SK-N-SH treated with all-trans-retinoic acid at 6 μM for 48 hours (cell line): ENCODE measurements at regions not wholly inside any gene's neighbourhood (a gene's known extent, or its start where the extent isn't known, plus 50 kb on each side); places are given as distances from the start of the nearest gene placed in this dataset.

Experiments
- ATAC-seq: fragments of 200-7000 bp; cut with Tn5 transposase; 3 replicates; pipeline ENCODE4 v1.9.1; 2020; ENCODE audit warnings: mild to moderate bottlenecking, moderate library complexity
- ARNTL ChIP-seq: fragments of 450-650 bp; formaldehyde crosslinking; IDR thresholded peaks from 2 replicates; pipeline ENCODE4 v1.5.0; 2020; ENCODE audit warnings: low read depth, mild to moderate bottlenecking, moderate library complexity, borderline replicate concordance
- BACH2 ChIP-seq: fragments of 250-450 bp; sonication (Bioruptor Pico); IDR thresholded peaks from 2 replicates; pipeline ENCODE4 v1.9.0; 2021; ENCODE audit warnings: mild to moderate bottlenecking, borderline replicate concordance
- CREB5 ChIP-seq: fragments of 250-450 bp; sonication (Bioruptor Pico); IDR thresholded peaks from 2 replicates; pipeline ENCODE4 v1.5.1; 2020; ENCODE audit warnings: low read depth, mild to moderate bottlenecking, moderate library complexity
- CSDC2 ChIP-seq: fragments of 250-450 bp; sonication (Bioruptor Pico); IDR thresholded peaks from 2 replicates; pipeline ENCODE4 v1.5.0; 2020; ENCODE audit warnings: mild to moderate bottlenecking, moderate library complexity
- GLIS3 ChIP-seq: fragments of 250-450 bp; sonication (Bioruptor Pico); IDR thresholded peaks from 2 replicates; pipeline ENCODE4 v1.5.0; 2020; ENCODE audit warnings: mild to moderate bottlenecking, moderate library complexity
- ISL1 ChIP-seq: fragments of 250-450 bp; sonication (Bioruptor Pico); IDR thresholded peaks from 2 replicates; pipeline ENCODE4 v2.1.2; 2022; ENCODE audit warnings: mild to moderate bottlenecking, moderate library complexity
- OSR1 ChIP-seq: fragments of 250-450 bp; sonication (Bioruptor Pico); IDR thresholded peaks from 2 replicates; pipeline ENCODE4 v1.8.0; 2022; ENCODE audit warnings: moderate library complexity, mild to moderate bottlenecking, inconsistent platforms
- PPARA ChIP-seq: fragments of 250-450 bp; sonication (Bioruptor Pico); IDR thresholded peaks from 2 replicates; pipeline ENCODE4 v1.5.0; 2020; ENCODE audit warnings: mild to moderate bottlenecking, borderline replicate concordance
- RARB ChIP-seq: fragments of 250-450 bp; sonication (Bioruptor Pico); IDR thresholded peaks from 2 replicates; pipeline ENCODE4 v1.8.0; 2021; ENCODE audit warnings: mild to moderate bottlenecking, moderate library complexity
- SNAI2 ChIP-seq: fragments of 250-450 bp; sonication (Bioruptor Pico); IDR thresholded peaks from 2 replicates; pipeline ENCODE4 v1.5.0; 2020; ENCODE audit warnings: mild to moderate bottlenecking, moderate library complexity
- TCF4 ChIP-seq: fragments of 250-450 bp; sonication (Bioruptor Pico); IDR thresholded peaks from 2 replicates; pipeline ENCODE4 v1.8.0; 2021; ENCODE audit warnings: mild to moderate bottlenecking, moderate library complexity, borderline replicate concordance
- TOX ChIP-seq: fragments of 250-450 bp; sonication (Bioruptor Pico); IDR thresholded peaks from 2 replicates; pipeline ENCODE4 v1.8.0; 2021; ENCODE audit warnings: mild to moderate bottlenecking, moderate library complexity, borderline replicate concordance
- TSHZ2 ChIP-seq: fragments of 250-450 bp; sonication (Bioruptor Pico); IDR thresholded peaks from 2 replicates; pipeline ENCODE4 v1.5.0; 2020; ENCODE audit warnings: mild to moderate bottlenecking, moderate library complexity
- ZC3H10 ChIP-seq: fragments of 250-450 bp; sonication (Bioruptor Pico); IDR thresholded peaks from 2 replicates; pipeline ENCODE4 v1.5.1; 2021; ENCODE audit warnings: mild to moderate bottlenecking, moderate library complexity
- ZFP3 ChIP-seq: fragments of 250-450 bp; sonication (Bioruptor Pico); IDR thresholded peaks from 2 replicates; pipeline ENCODE4 v1.5.0; 2020; ENCODE audit warnings: mild to moderate bottlenecking, moderate library complexity
- ZFP30 ChIP-seq: fragments of 450-650 bp; formaldehyde crosslinking; IDR thresholded peaks from 2 replicates; pipeline ENCODE4 v1.5.0; 2022; ENCODE audit warnings: mild to moderate bottlenecking, moderate library complexity
- ZNF565 ChIP-seq: fragments of 450-650 bp; formaldehyde crosslinking; conservative IDR thresholded peaks from 2 replicates; pipeline ENCODE4 v1.5.0; 2020; ENCODE audit warnings: low read depth, mild to moderate bottlenecking, moderate library complexity
- TF ChIP-seq, protein P1 (sequence below): fragments of 250-450 bp; sonication (Bioruptor Pico); IDR thresholded peaks from 2 replicates; pipeline ENCODE4 v1.8.0; 2020; ENCODE audit warnings: mild to moderate bottlenecking, moderate library complexity, borderline replicate concordance
- TF ChIP-seq, protein P2 (sequence below): fragments of 250-450 bp; sonication (Bioruptor Pico); IDR thresholded peaks from 2 replicates; pipeline ENCODE4 v1.5.1; 2021; ENCODE audit warnings: mild to moderate bottlenecking, moderate library complexity
- TF ChIP-seq, protein P3 (sequence below): fragments of 250-450 bp; sonication (Bioruptor Pico); IDR thresholded peaks from 2 replicates; pipeline ENCODE4 v1.8.0; 2021; ENCODE audit warnings: low read depth, mild to moderate bottlenecking, moderate library complexity, borderline replicate concordance

DNA sequence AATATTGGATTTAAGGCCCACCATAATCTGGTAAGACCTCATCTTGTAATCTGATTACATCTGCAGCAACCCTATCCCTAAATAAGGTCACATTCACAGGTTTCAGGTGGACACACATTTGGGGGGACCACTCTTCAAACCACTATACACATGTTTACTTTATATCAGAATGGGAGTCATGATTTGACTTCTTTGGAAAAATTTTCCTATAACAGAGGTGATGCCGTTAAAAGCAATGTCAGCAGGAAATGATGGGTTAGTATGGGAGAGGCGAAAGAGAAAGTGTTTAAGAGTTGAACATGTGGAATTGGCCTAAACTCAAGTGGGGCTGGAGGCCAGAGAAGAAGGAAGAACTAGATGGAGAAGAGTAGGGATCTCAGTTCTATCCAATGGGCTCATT lies 281.7 kb upstream of the ERCC4 start (continued):
- TF ChIP-seq, protein P1, sequence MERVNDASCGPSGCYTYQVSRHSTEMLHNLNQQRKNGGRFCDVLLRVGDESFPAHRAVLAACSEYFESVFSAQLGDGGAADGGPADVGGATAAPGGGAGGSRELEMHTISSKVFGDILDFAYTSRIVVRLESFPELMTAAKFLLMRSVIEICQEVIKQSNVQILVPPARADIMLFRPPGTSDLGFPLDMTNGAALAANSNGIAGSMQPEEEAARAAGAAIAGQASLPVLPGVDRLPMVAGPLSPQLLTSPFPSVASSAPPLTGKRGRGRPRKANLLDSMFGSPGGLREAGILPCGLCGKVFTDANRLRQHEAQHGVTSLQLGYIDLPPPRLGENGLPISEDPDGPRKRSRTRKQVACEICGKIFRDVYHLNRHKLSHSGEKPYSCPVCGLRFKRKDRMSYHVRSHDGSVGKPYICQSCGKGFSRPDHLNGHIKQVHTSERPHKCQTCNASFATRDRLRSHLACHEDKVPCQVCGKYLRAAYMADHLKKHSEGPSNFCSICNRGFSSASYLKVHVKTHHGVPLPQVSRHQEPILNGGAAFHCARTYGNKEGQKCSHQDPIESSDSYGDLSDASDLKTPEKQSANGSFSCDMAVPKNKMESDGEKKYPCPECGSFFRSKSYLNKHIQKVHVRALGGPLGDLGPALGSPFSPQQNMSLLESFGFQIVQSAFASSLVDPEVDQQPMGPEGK = no peak
- TF ChIP-seq SNAI2 (CRISPR knock-in tag) = no peak
- no peak for TF ChIP-seq OSR1 (CRISPR knock-in tag)
- no peak for TF ChIP-seq CREB5 (CRISPR knock-in tag)
- TF ChIP-seq ARNTL (CRISPR knock-in tag) = no peak

- no peak for ATAC-seq
- TF ChIP-seq RARB (CRISPR knock-in tag) (no peak), PPARA (CRISPR knock-in tag) (no peak), ZC3H10 (CRISPR knock-in tag) (no peak), SNAI2 (CRISPR knock-in tag) (no peak), TSHZ2 (no peak), ISL1 (no peak), BACH2 (CRISPR knock-in tag) (no peak), ARNTL (CRISPR knock-in tag) (no peak)
- TF ChIP-seq, protein P1 = no peak
Observed at GRCh38 chr16:13643412-13643811, 276.5 kb upstream of the ERCC4 start.

- no peak for ATAC-seq
- TF ChIP-seq ZFP30 (CRISPR knock-in tag) (no peak), ZC3H10 (CRISPR knock-in tag) (no peak), GLIS3 (CRISPR knock-in tag) (no peak), CSDC2 (CRISPR knock-in tag) (no peak), TCF4 (CRISPR knock-in tag) (no peak), ISL1 (no peak), ZNF565 (CRISPR knock-in tag) (no peak), RARB (CRISPR knock-in tag) (no peak), TSHZ2 (no peak), ZFP3 (CRISPR knock-in tag) (no peak), TOX (CRISPR knock-in tag) (no peak)
- TF ChIP-seq, protein P1 = no peak
- TF ChIP-seq, protein P2, sequence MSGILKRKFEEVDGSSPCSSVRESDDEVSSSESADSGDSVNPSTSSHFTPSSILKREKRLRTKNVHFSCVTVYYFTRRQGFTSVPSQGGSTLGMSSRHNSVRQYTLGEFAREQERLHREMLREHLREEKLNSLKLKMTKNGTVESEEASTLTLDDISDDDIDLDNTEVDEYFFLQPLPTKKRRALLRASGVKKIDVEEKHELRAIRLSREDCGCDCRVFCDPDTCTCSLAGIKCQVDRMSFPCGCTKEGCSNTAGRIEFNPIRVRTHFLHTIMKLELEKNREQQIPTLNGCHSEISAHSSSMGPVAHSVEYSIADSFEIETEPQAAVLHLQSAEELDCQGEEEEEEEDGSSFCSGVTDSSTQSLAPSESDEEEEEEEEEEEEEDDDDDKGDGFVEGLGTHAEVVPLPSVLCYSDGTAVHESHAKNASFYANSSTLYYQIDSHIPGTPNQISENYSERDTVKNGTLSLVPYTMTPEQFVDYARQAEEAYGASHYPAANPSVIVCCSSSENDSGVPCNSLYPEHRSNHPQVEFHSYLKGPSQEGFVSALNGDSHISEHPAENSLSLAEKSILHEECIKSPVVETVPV (CRISPR knock-in tag) = no peak
- TF ChIP-seq, protein P3, sequence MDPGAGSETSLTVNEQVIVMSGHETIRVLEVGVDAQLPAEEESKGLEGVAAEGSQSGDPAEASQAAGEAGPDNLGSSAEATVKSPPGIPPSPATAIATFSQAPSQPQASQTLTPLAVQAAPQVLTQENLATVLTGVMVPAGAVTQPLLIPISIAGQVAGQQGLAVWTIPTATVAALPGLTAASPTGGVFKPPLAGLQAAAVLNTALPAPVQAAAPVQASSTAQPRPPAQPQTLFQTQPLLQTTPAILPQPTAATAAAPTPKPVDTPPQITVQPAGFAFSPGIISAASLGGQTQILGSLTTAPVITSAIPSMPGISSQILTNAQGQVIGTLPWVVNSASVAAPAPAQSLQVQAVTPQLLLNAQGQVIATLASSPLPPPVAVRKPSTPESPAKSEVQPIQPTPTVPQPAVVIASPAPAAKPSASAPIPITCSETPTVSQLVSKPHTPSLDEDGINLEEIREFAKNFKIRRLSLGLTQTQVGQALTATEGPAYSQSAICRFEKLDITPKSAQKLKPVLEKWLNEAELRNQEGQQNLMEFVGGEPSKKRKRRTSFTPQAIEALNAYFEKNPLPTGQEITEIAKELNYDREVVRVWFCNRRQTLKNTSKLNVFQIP (CRISPR knock-in tag) = no peak
Observed at GRCh38 chr16:13645601-13646245, 274.2 kb upstream of the ERCC4 start.
